Stimulated activated CD8-positive, alpha-beta memory T cell treated with anti-CD3 and anti-CD28 coated beads, Interleukin-4, amount 100 ng/mL, for 4 hours (primary cell): ENCODE measurements at regions not wholly inside any gene's neighbourhood (a gene's known extent, or its start where the extent isn't known, plus 50 kb on each side); places are given as distances from the start of the nearest gene placed in this dataset.

Source experiments
- DNase-seq, 2 donors: peaks; one replicate each; pipeline ENCODE4 v3.0.0-alpha.2; 2020; ENCODE audit warnings: low read depth in 2 of 2, low spot score in 1 of 2

GRCh38 chr14:104383996-104384775 lies 195.4 kb upstream of the C14orf180 start:
- no peak for DNase-seq

- DNase-seq: no peak
Measured at GRCh38 chr14:104384776-104385071, 194.8 kb upstream of the C14orf180 start.

GRCh38 chr14:104385111-104385510 lies 194.5 kb upstream of the C14orf180 start:
- DNase-seq: no peak

- DNase-seq: no peak
Measured at GRCh38 chr14:104385531-104386101, 193.9 kb upstream of the C14orf180 start.

- DNase-seq: no peak
Measured at GRCh38 chr14:104386151-104386841, 193.3 kb upstream of the C14orf180 start.

GRCh38 chr14:104387022-104388010 lies 192.2 kb upstream of the C14orf180 start:
- DNase-seq: no peak

- no peak for DNase-seq
Measured at GRCh38 chr14:104388011-104388521, 191.5 kb upstream of the C14orf180 start.

- DNase-seq: no peak
Measured at GRCh38 chr14:104388541-104389325, 190.8 kb upstream of the C14orf180 start.

- DNase-seq: no peak
Measured at GRCh38 chr14:104389326-104390220, 190.0 kb upstream of the C14orf180 start.

GRCh38 chr14:104390221-104390931 lies 189.2 kb upstream of the C14orf180 start:
- no peak for DNase-seq

- no peak for DNase-seq
Measured at GRCh38 chr14:104390941-104391901, 188.3 kb upstream of the C14orf180 start.

- DNase-seq: no peak
Measured at GRCh38 chr14:104392001-104392395, 187.6 kb upstream of the C14orf180 start.

- DNase-seq: no peak
Measured at GRCh38 chr14:104392396-104393198, 187.0 kb upstream of the C14orf180 start.

- DNase-seq: no peak
Measured at GRCh38 chr14:104393199-104393897, 186.2 kb upstream of the C14orf180 start.

- peak; percentile 22 to 33 for DNase-seq
Measured at GRCh38 chr14:104393898-104394381, 185.6 kb upstream of the C14orf180 start.

GRCh38 chr14:104394409-104394851 lies 185.1 kb upstream of the C14orf180 start:
- no peak for DNase-seq
